ENCODE measurements at regions not wholly inside any gene's neighbourhood (a gene's known extent, or its start where the extent isn't known, plus 50 kb on each side); places are given as distances from the start of the nearest gene placed in this dataset.

- no peak overlapping the region for H3K9ac ChIP-seq (ENCODE audit: low read length in 3 of 3)
- intact Hi-C loops (cut with DNase I): no loop called here
- H3K36me3 ChIP-seq (ENCODE audit: control insufficient read depth in 2 of 3, insufficient read depth in 3 of 3, low read length in 3 of 3): no peaks in the 10 kb centered on the region
- H3K27ac ChIP-seq (ENCODE audit: low read depth in 2 of 2, low read length in 2 of 2): no peak overlapping the region
- no peak for FAIRE-seq
- H3K27me3 ChIP-seq (ENCODE audit: control insufficient read depth, insufficient read depth, low read length): no peaks in the 10 kb centered on the region
- DNase-seq: no peak
- H3K4me1 ChIP-seq (ENCODE audit: control insufficient read depth in 2 of 3, insufficient read depth in 2 of 3, low read depth in 1 of 3, low read length in 3 of 3): no peaks in the 10 kb centered on the region
- no peak overlapping the region for H3K4me3 ChIP-seq (ENCODE audit: low read length in 3 of 3)
- TF ChIP-seq CTCF (IDR thresholded peaks at IDR 0.05; ENCODE audit: borderline replicate concordance, extremely low read depth, insufficient read depth): no peak
- peaks cover 0 to 4% (median 4%) of the 10 kb centered on the region in 3 donors for H3K9me3 ChIP-seq (ENCODE audit: control insufficient read depth in 2 of 3, insufficient read depth in 1 of 3, low read length in 3 of 3)
These were observed 525.5 kb upstream of the PRKX start for GRCh38 chrX:4238916-4239315.

- no peak for TF ChIP-seq CTCF (IDR thresholded peaks at IDR 0.05; ENCODE audit: borderline replicate concordance, extremely low read depth, insufficient read depth)
- Histone ChIP-seq H3K27me3 (ENCODE audit: control insufficient read depth, insufficient read depth, low read length) (no peaks in the 10 kb centered on the region), H3K9me3 (ENCODE audit: control insufficient read depth in 2 of 3, insufficient read depth in 1 of 3, low read length in 3 of 3) (no peaks in the 10 kb centered on the region), H3K9ac (ENCODE audit: low read length in 3 of 3) (no peak overlapping the region), H3K36me3 (ENCODE audit: control insufficient read depth in 2 of 3, insufficient read depth in 3 of 3, low read length in 3 of 3) (no peaks in the 10 kb centered on the region), H3K4me1 (ENCODE audit: control insufficient read depth in 2 of 3, insufficient read depth in 2 of 3, low read depth in 1 of 3, low read length in 3 of 3) (no peaks in the 10 kb centered on the region), H3K4me3 (ENCODE audit: low read length in 3 of 3) (no peak overlapping the region), H3K27ac (ENCODE audit: low read depth in 2 of 2, low read length in 2 of 2) (no peak overlapping the region)
- FAIRE-seq (no peak), DNase-seq (peak in 2 of 5 donors; percentile 14 to 19)
- intact Hi-C loops (cut with DNase I): no loop called here
These were observed 511.6 kb upstream of the PRKX start for GRCh38 chrX:4225086-4225485.

GRCh38 chrX:4206941-4207340 is 493.5 kb upstream of the PRKX start:
- Histone ChIP-seq H3K4me1 (ENCODE audit: control insufficient read depth in 2 of 3, insufficient read depth in 2 of 3, low read depth in 1 of 3, low read length in 3 of 3) (no peaks in the 10 kb centered on the region), H3K9ac (ENCODE audit: low read length in 3 of 3) (no peak overlapping the region), H3K9me3 (ENCODE audit: control insufficient read depth in 2 of 3, insufficient read depth in 1 of 3, low read length in 3 of 3) (no peaks in the 10 kb centered on the region), H3K27ac (ENCODE audit: low read depth in 2 of 2, low read length in 2 of 2) (no peak overlapping the region), H3K36me3 (ENCODE audit: control insufficient read depth in 2 of 3, insufficient read depth in 3 of 3, low read length in 3 of 3) (no peaks in the 10 kb centered on the region), H3K27me3 (ENCODE audit: control insufficient read depth, insufficient read depth, low read length) (no peaks in the 10 kb centered on the region), H3K4me3 (ENCODE audit: low read length in 3 of 3) (no peak overlapping the region)
- no peak for DNase-seq
- FAIRE-seq: no peak
- no peak for TF ChIP-seq CTCF (IDR thresholded peaks at IDR 0.05; ENCODE audit: borderline replicate concordance, extremely low read depth, insufficient read depth)
- intact Hi-C loops (cut with DNase I): no loop called here

- Histone ChIP-seq H3K36me3 (ENCODE audit: control insufficient read depth in 2 of 3, insufficient read depth in 3 of 3, low read length in 3 of 3) (no peaks in the 10 kb centered on the region), H3K9ac (ENCODE audit: low read length in 3 of 3) (no peak overlapping the region), H3K27me3 (ENCODE audit: control insufficient read depth, insufficient read depth, low read length) (no peaks in the 10 kb centered on the region), H3K27ac (ENCODE audit: low read depth in 2 of 2, low read length in 2 of 2) (no peak overlapping the region), H3K4me1 (ENCODE audit: control insufficient read depth in 2 of 3, insufficient read depth in 2 of 3, low read depth in 1 of 3, low read length in 3 of 3) (no peaks in the 10 kb centered on the region), H3K4me3 (ENCODE audit: low read length in 3 of 3) (no peak overlapping the region), H3K9me3 (ENCODE audit: control insufficient read depth in 2 of 3, insufficient read depth in 1 of 3, low read length in 3 of 3) (no peaks in the 10 kb centered on the region)
- TF ChIP-seq CTCF (IDR thresholded peaks at IDR 0.05; ENCODE audit: borderline replicate concordance, extremely low read depth, insufficient read depth): no peak
- no peak for FAIRE-seq
- intact Hi-C loops (cut with DNase I): no loop called here
- peak in 1 of 5 donors; percentile 1 for DNase-seq
These were observed 484.5 kb upstream of the PRKX start for GRCh38 chrX:4197971-4198370.
